ENCODE measurements at regions not wholly inside any gene's neighbourhood (a gene's known extent, or its start where the extent isn't known, plus 50 kb on each side); places are given as distances from the start of the nearest gene placed in this dataset.
A peak's percentile ranks its signal among the peaks of the same experiment; 100 is the strongest.

- H3K9me3 ChIP-seq (ENCODE audit: control insufficient read depth, low read depth, low read length), result no peaks in the 10 kb centered on the region
- H3K36me3 ChIP-seq (ENCODE audit: control insufficient read depth, insufficient read depth, low read length), result no peaks in the 10 kb centered on the region
- no peaks in the 10 kb centered on the region for H3K4me1 ChIP-seq (ENCODE audit: control insufficient read depth, insufficient read depth, low read length)
- no CpG with 5 or more reads among the region's 2 CpGs for WGBS (ENCODE audit: insufficient coverage, low lambda C conversion rate)
- no peak overlapping the region for H3K27ac ChIP-seq (ENCODE audit: low read length)
- DNase-seq, result no peak
- H3K4me3 ChIP-seq (ENCODE audit: low read length), result no peak overlapping the region
- H3K27me3 ChIP-seq (ENCODE audit: control insufficient read depth, insufficient read depth, low read length), result no peaks in the 10 kb centered on the region
Observed at GRCh38 chr21:26743524-26743923, 101.7 kb downstream of the ADAMTS1 start.

GRCh38 chr21:26739189-26739588 is 106.0 kb downstream of the ADAMTS1 start:
- Histone ChIP-seq H3K9me3 (ENCODE audit: control insufficient read depth, low read depth, low read length) (no peaks in the 10 kb centered on the region), H3K27me3 (ENCODE audit: control insufficient read depth, insufficient read depth, low read length) (no peaks in the 10 kb centered on the region), H3K27ac (ENCODE audit: low read length) (no peak overlapping the region), H3K4me3 (ENCODE audit: low read length) (no peak overlapping the region), H3K36me3 (ENCODE audit: control insufficient read depth, insufficient read depth, low read length) (no peaks in the 10 kb centered on the region), H3K4me1 (ENCODE audit: control insufficient read depth, insufficient read depth, low read length) (no peaks in the 10 kb centered on the region)
- DNase-seq, result no peak
- no CpG with 5 or more reads among the region's 1 CpG for WGBS (ENCODE audit: insufficient coverage, low lambda C conversion rate)

GRCh38 chr21:26736449-26736848 is 108.8 kb downstream of the ADAMTS1 start:
- Histone ChIP-seq H3K4me1 (ENCODE audit: control insufficient read depth, insufficient read depth, low read length) (no peaks in the 10 kb centered on the region), H3K27ac (ENCODE audit: low read length) (no peak overlapping the region), H3K27me3 (ENCODE audit: control insufficient read depth, insufficient read depth, low read length) (no peaks in the 10 kb centered on the region), H3K36me3 (ENCODE audit: control insufficient read depth, insufficient read depth, low read length) (no peaks in the 10 kb centered on the region), H3K4me3 (ENCODE audit: low read length) (no peak overlapping the region), H3K9me3 (ENCODE audit: control insufficient read depth, low read depth, low read length) (no peaks in the 10 kb centered on the region)
- no peak for DNase-seq
- WGBS (ENCODE audit: insufficient coverage, low lambda C conversion rate), result no CpG with 5 or more reads among the region's 1 CpG

GRCh38 chr21:26732432-26733221 is 112.6 kb downstream of the ADAMTS1 start:
- H3K27me3 ChIP-seq (ENCODE audit: control insufficient read depth, insufficient read depth, low read length), result no peaks in the 10 kb centered on the region
- H3K4me1 ChIP-seq (ENCODE audit: control insufficient read depth, insufficient read depth, low read length), result no peaks in the 10 kb centered on the region
- H3K27ac ChIP-seq (ENCODE audit: low read length), result no peak overlapping the region
- H3K36me3 ChIP-seq (ENCODE audit: control insufficient read depth, insufficient read depth, low read length), result no peaks in the 10 kb centered on the region
- H3K4me3 ChIP-seq (ENCODE audit: low read length), result no peak overlapping the region
- peak in 1 of 2 donors; percentile 24 for DNase-seq
- H3K9me3 ChIP-seq (ENCODE audit: control insufficient read depth, low read depth, low read length), result no peaks in the 10 kb centered on the region
- WGBS (ENCODE audit: insufficient coverage, low lambda C conversion rate), result no CpG with 5 or more reads among the region's 10 CpGs

- Histone ChIP-seq H3K4me3 (ENCODE audit: low read length) (no peak overlapping the region), H3K27ac (ENCODE audit: low read length) (no peak overlapping the region), H3K36me3 (ENCODE audit: control insufficient read depth, insufficient read depth, low read length) (no peaks in the 10 kb centered on the region), H3K27me3 (ENCODE audit: control insufficient read depth, insufficient read depth, low read length) (no peaks in the 10 kb centered on the region), H3K9me3 (ENCODE audit: control insufficient read depth, low read depth, low read length) (no peaks in the 10 kb centered on the region), H3K4me1 (ENCODE audit: control insufficient read depth, insufficient read depth, low read length) (no peaks in the 10 kb centered on the region)
- no peak for DNase-seq
- 100% methylated on average over 2 of the region's 9 CpGs for WGBS (ENCODE audit: insufficient coverage, low lambda C conversion rate)
Observed at GRCh38 chr21:26719750-26720149, 125.5 kb downstream of the ADAMTS1 start.

- no peak for DNase-seq
- 32% methylated on average over 3 of the region's 5 CpGs for WGBS (ENCODE audit: insufficient coverage, low lambda C conversion rate)
- Histone ChIP-seq H3K9me3 (ENCODE audit: control insufficient read depth, low read depth, low read length) (no peaks in the 10 kb centered on the region), H3K27ac (ENCODE audit: low read length) (no peak overlapping the region), H3K4me3 (ENCODE audit: low read length) (no peak overlapping the region), H3K36me3 (ENCODE audit: control insufficient read depth, insufficient read depth, low read length) (no peaks in the 10 kb centered on the region), H3K4me1 (ENCODE audit: control insufficient read depth, insufficient read depth, low read length) (no peaks in the 10 kb centered on the region), H3K27me3 (ENCODE audit: control insufficient read depth, insufficient read depth, low read length) (no peaks in the 10 kb centered on the region)
Observed at GRCh38 chr21:26717146-26717739, 128.0 kb downstream of the ADAMTS1 start.

- no peaks in the 10 kb centered on the region for H3K4me1 ChIP-seq (ENCODE audit: control insufficient read depth, insufficient read depth, low read length)
- no peak overlapping the region for H3K27ac ChIP-seq (ENCODE audit: low read length)
- no peaks in the 10 kb centered on the region for H3K36me3 ChIP-seq (ENCODE audit: control insufficient read depth, insufficient read depth, low read length)
- DNase-seq, result peak in 1 of 2 donors; percentile 18
- H3K4me3 ChIP-seq (ENCODE audit: low read length), result no peak overlapping the region
- no CpG with 5 or more reads among the region's 7 CpGs for WGBS (ENCODE audit: insufficient coverage, low lambda C conversion rate)
- H3K9me3 ChIP-seq (ENCODE audit: control insufficient read depth, low read depth, low read length), result no peaks in the 10 kb centered on the region
- H3K27me3 ChIP-seq (ENCODE audit: control insufficient read depth, insufficient read depth, low read length), result no peaks in the 10 kb centered on the region
Observed at GRCh38 chr21:26715878-26716506, 129.2 kb downstream of the ADAMTS1 start.

- no peaks in the 10 kb centered on the region for H3K27me3 ChIP-seq (ENCODE audit: control insufficient read depth, insufficient read depth, low read length)
- WGBS (ENCODE audit: insufficient coverage, low lambda C conversion rate), result no CpG with 5 or more reads among the region's 4 CpGs
- no peaks in the 10 kb centered on the region for H3K4me1 ChIP-seq (ENCODE audit: control insufficient read depth, insufficient read depth, low read length)
- no peak overlapping the region for H3K4me3 ChIP-seq (ENCODE audit: low read length)
- H3K36me3 ChIP-seq (ENCODE audit: control insufficient read depth, insufficient read depth, low read length), result no peaks in the 10 kb centered on the region
- no peak overlapping the region for H3K27ac ChIP-seq (ENCODE audit: low read length)
- H3K9me3 ChIP-seq (ENCODE audit: control insufficient read depth, low read depth, low read length), result no peaks in the 10 kb centered on the region
- DNase-seq, result no peak
Observed at GRCh38 chr21:26715116-26715515, 130.1 kb downstream of the ADAMTS1 start.

- H3K27ac ChIP-seq (ENCODE audit: low read length), result no peak overlapping the region
- H3K27me3 ChIP-seq (ENCODE audit: control insufficient read depth, insufficient read depth, low read length), result no peaks in the 10 kb centered on the region
- H3K9me3 ChIP-seq (ENCODE audit: control insufficient read depth, low read depth, low read length), result no peaks in the 10 kb centered on the region
- 60% methylated on average over 2 of the region's 11 CpGs for WGBS (ENCODE audit: insufficient coverage, low lambda C conversion rate)
- H3K4me3 ChIP-seq (ENCODE audit: low read length), result no peak overlapping the region
- no peaks in the 10 kb centered on the region for H3K4me1 ChIP-seq (ENCODE audit: control insufficient read depth, insufficient read depth, low read length)
- H3K36me3 ChIP-seq (ENCODE audit: control insufficient read depth, insufficient read depth, low read length), result no peaks in the 10 kb centered on the region
- DNase-seq, result no peak
Observed at GRCh38 chr21:26710155-26710554, 135.1 kb downstream of the ADAMTS1 start.

GRCh38 chr21:26709090-26709489 is 136.0 kb upstream of the CYYR1 start:
- no peak for DNase-seq
- WGBS (ENCODE audit: insufficient coverage, low lambda C conversion rate), result 100% methylated on average over 2 of the region's 7 CpGs
- no peak overlapping the region for H3K27ac ChIP-seq (ENCODE audit: low read length)

More at GRCh38 chr21:26709090-26709489, 136.0 kb upstream of the CYYR1 start:
- no peak overlapping the region for H3K4me3 ChIP-seq (ENCODE audit: low read length)
- no peaks in the 10 kb centered on the region for H3K4me1 ChIP-seq (ENCODE audit: control insufficient read depth, insufficient read depth, low read length)
- no peaks in the 10 kb centered on the region for H3K27me3 ChIP-seq (ENCODE audit: control insufficient read depth, insufficient read depth, low read length)
- H3K36me3 ChIP-seq (ENCODE audit: control insufficient read depth, insufficient read depth, low read length), result no peaks in the 10 kb centered on the region
- no peaks in the 10 kb centered on the region for H3K9me3 ChIP-seq (ENCODE audit: control insufficient read depth, low read depth, low read length)

All from large intestine (tissue), 3 donors.